Occipital lobe (tissue), 1 donor: ENCODE measurements at regions not wholly inside any gene's neighbourhood (a gene's known extent, or its start where the extent isn't known, plus 50 kb on each side); places are given as distances from the start of the nearest gene placed in this dataset.
"Not testable (repeated sequence)": the region's sequence is repeated elsewhere in the genome, so short reads cannot be mapped to it uniquely, and the experiment has no call there.

ENCODE experiments used
- DNase-seq: peaks from one replicate; lab custom pipeline; 2025; lab: John Stamatoyannopoulos, UW

DNA sequence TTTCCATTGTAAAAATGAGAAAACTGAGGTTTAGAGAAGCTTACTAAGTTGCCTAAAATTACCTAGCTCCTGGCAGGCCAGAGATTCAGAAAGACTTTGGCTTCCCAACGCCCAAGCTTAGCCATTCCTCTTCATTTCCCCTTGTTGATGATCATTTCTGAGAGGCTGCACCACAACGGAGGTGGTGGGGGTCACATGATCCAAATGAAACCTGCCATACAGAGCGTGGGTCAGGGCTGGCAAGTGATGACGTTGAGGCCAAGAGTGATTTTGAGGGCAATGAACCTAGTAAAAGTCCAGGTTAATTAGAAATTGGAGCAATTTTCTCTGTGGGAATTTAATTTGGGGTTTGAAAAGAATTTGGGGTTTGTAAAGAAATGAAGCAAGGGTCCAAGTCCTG, 109.9 kb downstream of the TMEM182 start:
- no peak for DNase-seq

- DNase-seq: no peak
Measured at GRCh38 chr2:102872388-102872787, 110.6 kb downstream of the TMEM182 start.

DNA sequence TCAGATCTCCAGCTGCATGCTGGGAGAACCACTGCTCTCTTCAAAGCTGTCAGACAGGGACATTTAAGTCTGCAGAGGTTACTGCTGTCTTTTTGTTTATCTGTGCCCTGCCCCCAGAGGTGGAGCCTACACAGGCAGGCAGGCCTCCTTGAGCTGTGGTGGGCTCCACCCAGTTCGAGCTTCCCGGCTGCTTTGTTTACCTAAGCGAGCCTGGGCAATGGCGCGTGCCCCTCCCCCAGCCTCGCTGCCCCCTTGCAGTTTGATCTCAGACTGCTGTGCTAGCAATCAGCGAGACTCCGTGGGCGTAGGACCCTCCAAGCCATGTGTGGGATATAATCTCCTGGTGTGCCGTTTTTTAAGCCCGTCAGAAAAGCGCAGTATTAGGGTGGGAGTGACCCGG, 117.7 kb downstream of the TMEM182 start:
- not testable (repeated sequence) for DNase-seq

- DNase-seq: no peak
Measured at GRCh38 chr2:102880731-102881130, 118.9 kb downstream of the TMEM182 start.

DNA sequence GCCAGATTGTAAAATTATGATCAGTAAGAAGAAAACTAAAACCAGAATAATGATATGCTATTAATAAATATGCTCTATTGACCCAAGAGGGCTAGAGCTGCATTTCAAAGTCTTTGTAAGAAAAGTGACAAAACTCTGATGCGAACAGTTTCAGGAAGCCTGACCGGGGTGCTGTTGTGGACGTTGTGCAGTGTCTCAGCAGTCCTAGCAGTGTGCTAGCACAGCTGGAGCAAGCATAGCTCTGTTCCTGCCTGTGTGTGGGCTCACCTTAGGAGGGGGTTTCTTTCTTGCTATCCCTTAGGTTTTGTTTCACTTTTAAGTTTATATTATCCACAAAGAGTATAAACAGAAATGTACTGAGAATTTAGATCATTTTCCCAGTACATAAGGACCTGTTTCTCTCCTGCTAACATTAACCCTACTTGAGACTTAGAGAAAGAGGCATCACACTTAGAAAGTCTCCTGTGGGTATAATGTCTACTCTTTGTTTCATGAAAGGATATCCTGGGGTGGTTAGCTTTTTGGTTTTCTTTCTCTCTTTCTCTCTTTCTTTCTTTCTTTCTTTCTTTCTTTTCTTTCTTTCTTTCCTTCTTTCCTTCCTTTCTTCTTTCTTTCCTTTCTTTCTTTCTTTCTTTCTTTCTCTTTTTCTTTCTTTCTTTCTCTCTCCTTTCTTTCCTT, 124.5 kb downstream of the TMEM182 start:
- no peak for DNase-seq

DNA sequence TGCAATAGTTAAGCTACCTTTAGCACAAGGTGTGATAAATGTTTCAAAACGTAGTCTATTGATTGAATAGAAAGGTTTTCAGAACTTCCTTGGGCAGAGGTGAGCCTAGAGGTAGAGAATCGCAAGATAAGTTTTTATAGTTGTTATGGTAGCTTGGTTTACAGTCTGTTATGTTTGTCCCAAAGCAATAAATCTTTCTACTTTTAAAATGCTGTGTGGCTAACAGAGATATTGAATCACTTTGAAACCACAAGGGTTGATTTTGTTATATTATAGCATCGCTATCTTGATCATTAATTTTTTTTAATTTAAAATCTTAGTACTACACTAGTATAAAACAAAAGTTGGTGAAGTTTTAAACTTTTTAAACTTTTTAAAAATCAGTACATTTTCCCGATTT, 126.7 kb downstream of the TMEM182 start:
- no peak for DNase-seq

GRCh38 chr2:102891296-102891695, 129.5 kb downstream of the TMEM182 start:
- DNase-seq: no peak

- DNase-seq: no peak
Measured at GRCh38 chr2:102892698-102893310, 131.0 kb downstream of the TMEM182 start.

DNA sequence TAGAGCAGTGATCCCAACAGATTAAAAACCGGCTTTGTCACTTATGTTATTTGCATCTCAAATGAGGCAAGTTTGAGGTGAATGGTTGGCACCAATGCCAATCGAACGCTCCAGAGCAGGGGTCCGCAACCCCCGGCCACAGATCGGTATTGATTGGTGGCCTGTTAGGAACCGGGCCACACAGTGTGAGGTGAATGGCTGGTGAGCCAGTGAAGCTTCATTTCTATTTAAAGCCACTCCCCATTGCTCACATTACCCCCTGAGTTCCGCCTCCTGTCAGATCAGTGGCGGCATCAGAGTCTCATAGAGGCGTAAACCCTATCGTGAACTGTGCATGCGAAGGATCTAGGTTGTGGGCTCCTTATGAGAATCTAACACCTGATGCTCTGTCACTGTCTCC, 132.0 kb downstream of the TMEM182 start:
- DNase-seq: no peak

GRCh38 chr2:102895376-102895775, 133.5 kb downstream of the TMEM182 start:
- no peak for DNase-seq

DNA sequence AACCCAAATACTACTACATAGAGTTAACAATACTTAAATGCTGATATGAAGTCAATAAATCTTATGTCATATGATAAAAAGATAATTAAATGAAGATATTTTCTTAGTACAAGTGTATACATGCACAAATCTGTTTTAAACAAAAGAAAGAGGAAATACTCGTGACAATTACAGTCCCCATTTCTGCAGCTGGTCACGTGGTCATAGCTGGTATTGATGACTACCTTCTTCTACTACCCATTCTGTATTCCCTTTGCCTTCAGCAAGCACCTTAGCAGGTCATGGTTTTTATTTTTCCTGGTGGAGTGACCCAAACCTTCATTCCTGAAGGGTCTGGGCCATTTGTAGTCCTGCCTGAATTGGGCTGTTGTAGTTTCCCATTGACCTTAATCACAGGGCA, 147.4 kb downstream of the TMEM182 start:
- DNase-seq: not testable (repeated sequence)

DNA sequence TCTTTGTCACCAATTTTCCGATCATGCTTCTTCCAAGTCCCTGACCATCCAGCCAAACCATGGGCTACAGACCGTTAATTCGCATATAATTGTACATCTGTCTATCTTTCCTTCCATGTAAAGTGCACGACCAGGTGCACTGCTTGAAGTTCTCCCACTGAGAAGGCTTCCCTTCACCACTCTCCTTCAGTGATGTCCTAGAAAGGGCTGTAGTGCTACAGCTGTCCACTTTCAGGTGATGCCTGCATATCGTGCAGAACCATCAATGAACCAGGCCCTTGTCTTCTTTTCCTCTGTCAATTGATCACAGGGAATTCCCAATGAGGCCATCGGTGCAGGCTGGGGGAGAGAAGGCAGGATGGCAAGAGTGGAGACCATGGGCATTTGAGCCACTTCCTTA, 148.9 kb downstream of the TMEM182 start:
- DNase-seq: no peak

GRCh38 chr2:102915128-102915527, 153.3 kb downstream of the TMEM182 start:
- DNase-seq: no peak

- DNase-seq: no peak
Measured at GRCh38 chr2:102922321-102922720, 160.5 kb downstream of the TMEM182 start.

- DNase-seq: no peak
Measured at GRCh38 chr2:102925003-102925402, 163.2 kb downstream of the TMEM182 start.

DNA sequence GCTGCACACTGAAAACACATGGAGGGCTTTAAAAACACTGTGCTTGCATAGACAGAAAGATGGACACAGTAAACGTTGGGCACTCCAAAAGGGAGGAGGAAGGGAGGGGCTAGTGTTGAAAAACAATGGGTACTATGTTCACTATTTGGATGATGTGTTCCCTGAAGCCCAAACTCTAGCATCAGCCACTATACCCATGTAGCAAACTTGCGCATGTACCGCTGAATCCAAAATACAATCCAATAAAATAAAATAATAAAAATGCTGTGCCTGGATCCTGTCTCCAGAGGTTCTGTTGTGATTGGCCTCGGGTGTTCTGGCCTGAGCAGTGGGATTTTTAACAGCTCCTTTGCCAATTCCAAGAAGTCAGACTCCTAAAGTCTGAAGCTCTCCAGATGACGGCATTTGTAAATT, 166.0 kb downstream of the TMEM182 start:
- DNase-seq: no peak

- no peak for DNase-seq
Measured at GRCh38 chr2:102929721-102930120, 167.9 kb downstream of the TMEM182 start.

- DNase-seq: no peak
Measured at GRCh38 chr2:102932501-102932900, 170.7 kb downstream of the TMEM182 start.

DNA sequence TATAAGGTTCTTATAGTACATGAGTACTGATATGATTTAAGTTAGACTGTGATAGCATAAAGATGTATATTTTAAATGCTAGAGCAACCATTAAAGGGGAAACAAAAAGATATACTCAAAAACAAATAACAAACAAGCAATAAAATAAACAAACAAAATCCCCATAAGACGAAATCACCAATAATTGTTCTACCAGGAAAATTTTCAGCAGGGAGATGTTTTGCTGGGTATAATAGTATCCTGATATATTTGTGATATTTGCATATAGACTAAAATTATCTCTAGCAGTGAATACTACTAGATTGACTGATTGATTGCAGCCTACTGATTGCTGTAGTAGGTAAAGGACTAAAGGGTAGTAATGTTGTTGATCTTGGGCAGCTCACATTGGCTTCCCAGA, 177.4 kb downstream of the TMEM182 start:
- no peak for DNase-seq

DNA sequence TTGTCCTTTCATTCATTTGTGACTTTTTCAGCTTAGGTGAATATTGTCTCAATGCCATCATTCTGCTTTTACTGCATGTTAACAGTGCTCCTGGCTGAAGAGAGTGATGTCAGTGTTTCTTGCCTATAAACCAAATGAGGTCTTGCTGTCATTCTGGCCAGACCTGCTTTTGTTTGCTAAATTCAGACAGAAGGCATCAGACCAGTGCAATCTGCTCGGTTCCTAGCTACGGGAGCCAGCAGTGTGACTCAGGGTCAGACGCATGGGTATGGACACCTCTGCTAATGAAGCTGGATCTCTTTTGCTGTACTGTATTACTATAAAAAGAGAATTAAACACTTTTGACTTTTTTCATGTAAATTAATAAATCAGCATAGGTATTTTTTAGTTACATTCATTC, 178.9 kb downstream of the TMEM182 start:
- no peak for DNase-seq

- DNase-seq: no peak
Measured at GRCh38 chr2:102942107-102942506, 180.3 kb downstream of the TMEM182 start.

GRCh38 chr2:102943251-102943650, 181.4 kb downstream of the TMEM182 start:
- DNase-seq: no peak

DNA sequence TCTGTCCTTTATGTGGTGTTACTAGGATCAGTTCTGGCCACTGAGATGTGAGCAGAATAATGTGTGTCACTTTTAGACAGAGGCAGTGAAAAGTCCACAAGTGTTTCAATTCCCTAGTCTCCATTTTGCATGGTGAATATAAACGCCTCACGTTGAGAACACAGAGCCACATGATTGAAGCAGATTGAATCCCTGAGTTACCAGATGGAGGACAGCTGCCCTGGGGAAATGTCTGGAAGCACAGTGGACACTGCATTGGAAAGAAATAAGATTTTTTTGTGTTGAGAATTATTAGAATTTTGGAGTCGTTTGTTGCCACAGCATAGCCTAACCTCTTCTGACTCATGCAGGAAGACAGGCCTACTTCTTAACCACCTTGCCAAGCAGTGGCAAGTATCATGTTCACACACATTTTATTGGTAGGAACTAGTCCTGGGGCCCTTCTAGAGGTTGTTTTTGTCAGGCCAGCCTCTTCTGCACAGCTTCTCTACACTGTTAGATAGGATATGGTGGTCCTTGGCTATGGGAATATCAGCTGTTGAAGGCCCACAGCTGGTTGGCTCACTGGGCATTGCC, 188.6 kb downstream of the TMEM182 start:
- DNase-seq: no peak
